IMR-90 (cell line): ENCODE measurements at regions not wholly inside any gene's neighbourhood (a gene's known extent, or its start where the extent isn't known, plus 50 kb on each side); places are given as distances from the start of the nearest gene placed in this dataset.

Experiments used
- ATAC-seq: fragments of 200-7000 bp; cut with Tn5 transposase; 2 replicates; pipeline ENCODE4 v1.9.1; 2020; ENCODE audit warnings: low read depth, mild to moderate bottlenecking, moderate library complexity
- BruUV-seq: library from RNA; stranded (reverse); fragments of 400-500 nt; replicated peaks from 2 replicates; lab custom pipeline; 2021; lab: Mats Ljungman, UMichigan
- CTCF ChIA-PET: fragments of 300-600 bp; formaldehyde crosslinking; extraction: SDS; loops from one replicate; lab custom pipeline; 2021; ENCODE audit warnings: antibody characterized with exemption; lab: Yijun Ruan, JAX
- POLR2A ChIA-PET: fragments of 300-600 bp; sonication (Branson Sonifier 250); formaldehyde crosslinking; loops from one replicate; lab custom pipeline; 2022; ENCODE audit warnings: antibody characterized with exemption; ENCODE audit not compliant: unreplicated experiment; lab: Charles Lee
- DNase-seq: peaks from one replicate; pipeline ENCODE4 v3.0.0; 2013
- H2AFZ ChIP-seq: replicated peaks from 2 replicates; pipeline ENCODE3; 2013; ENCODE audit warnings: low read length, mild to moderate bottlenecking; ENCODE audit not compliant: poor library complexity
- H2AK5ac ChIP-seq: 2 replicates; pipeline ENCODE4 v1.6.1; 2013; ENCODE audit warnings: low read depth, low read length, inconsistent platforms
- H2AK9ac ChIP-seq: replicated peaks from 2 replicates; pipeline ENCODE3; 2013; ENCODE audit warnings: mild to moderate bottlenecking, low read depth, low read length, moderate library complexity; ENCODE audit not compliant: poor library complexity
- H2BK120ac ChIP-seq: 2 replicates; pipeline ENCODE4 v1.6.1; 2013; ENCODE audit warnings: low read depth, low read length, inconsistent platforms
- H2BK15ac ChIP-seq: 3 replicates; pipeline ENCODE4 v1.6.1; 2013; ENCODE audit warnings: low read depth, low read length, inconsistent platforms
- H2BK20ac ChIP-seq: 2 replicates; pipeline ENCODE4 v1.6.1; 2013; ENCODE audit warnings: low read depth, mild to moderate bottlenecking, inconsistent platforms, low read length, moderate library complexity
- H2BK5ac ChIP-seq: 2 replicates; pipeline ENCODE4 v1.6.1; 2013; ENCODE audit warnings: mild to moderate bottlenecking, low read depth, low read length, inconsistent platforms; ENCODE audit not compliant: poor library complexity, severe bottlenecking
- H3K14ac ChIP-seq: replicated peaks from 2 replicates; pipeline ENCODE4 v1.6.1; 2013; ENCODE audit warnings: low read depth, low read length, inconsistent platforms
- H3K18ac ChIP-seq: 2 replicates; pipeline ENCODE4 v1.6.1; 2013; ENCODE audit warnings: low read depth, low read length, control low read depth
- H3K23ac ChIP-seq: 2 replicates; pipeline ENCODE4 v1.6.1; 2013; ENCODE audit warnings: low read depth, low read length, inconsistent platforms
- H3K27ac ChIP-seq: 2 replicates; pipeline ENCODE4 v1.5.1; 2013; ENCODE audit warnings: mild to moderate bottlenecking, control low read depth, low read length; ENCODE audit not compliant: insufficient read depth
- H3K27me3 ChIP-seq: 2 replicates; pipeline ENCODE4 v1.6.1; 2013; ENCODE audit warnings: low read length; ENCODE audit not compliant: control insufficient read depth, insufficient read depth
- H3K36me3 ChIP-seq: 2 replicates; pipeline ENCODE4 v1.6.1; 2013; ENCODE audit warnings: low read length, mixed read lengths; ENCODE audit not compliant: control insufficient read depth, insufficient read depth
- H3K4ac ChIP-seq: 2 replicates; pipeline ENCODE4 v1.6.1; 2013; ENCODE audit warnings: low read depth, low read length, inconsistent platforms
- H3K4me1 ChIP-seq: 2 replicates; pipeline ENCODE4 v1.6.1; 2013; ENCODE audit warnings: low read length, mixed read lengths; ENCODE audit not compliant: control insufficient read depth, insufficient read depth
- H3K4me2 ChIP-seq: 2 replicates; pipeline ENCODE4 v1.6.1; 2013; ENCODE audit warnings: low read depth, mild to moderate bottlenecking, control low read depth, low read length, moderate library complexity
- H3K4me3 ChIP-seq: 2 replicates; pipeline ENCODE4 v1.5.1; 2013; ENCODE audit warnings: low read depth, mild to moderate bottlenecking, control low read depth, low read length, moderate library complexity; ENCODE audit not compliant: insufficient read depth
- H3K56ac ChIP-seq: 2 replicates; pipeline ENCODE4 v1.6.1; 2013; ENCODE audit warnings: low read length, inconsistent platforms; ENCODE audit not compliant: insufficient read depth; ENCODE audit errors: extremely low read depth
- H3K79me1 ChIP-seq, 2 experiments: 2 replicates each; pipeline ENCODE4 v1.6.1; 2013; ENCODE audit warnings: low read length in 2 of 2, inconsistent platforms in 1 of 2, low read depth in 1 of 2
- H3K9ac ChIP-seq: 2 replicates; pipeline ENCODE4 v1.6.1; 2013; ENCODE audit warnings: low read depth, low read length, control low read depth
- H3K9me1 ChIP-seq: 2 replicates; pipeline ENCODE4 v1.6.1; 2013; ENCODE audit warnings: low read length, inconsistent platforms; ENCODE audit not compliant: insufficient read depth
- H3K9me3 ChIP-seq: 2 replicates; pipeline ENCODE4 v1.6.1; 2013; ENCODE audit warnings: low read length; ENCODE audit not compliant: control insufficient read depth, insufficient read depth
- H4K20me1 ChIP-seq: 2 replicates; pipeline ENCODE4 v1.6.1; 2013; ENCODE audit warnings: low read length, inconsistent platforms; ENCODE audit not compliant: insufficient read depth
- H4K5ac ChIP-seq: 2 replicates; pipeline ENCODE4 v1.6.1; 2013; ENCODE audit warnings: mild to moderate bottlenecking, low read depth, low read length, control low read depth
- H4K8ac ChIP-seq, 2 experiments: 2 replicates each; pipeline ENCODE4 v1.6.1; 2013; ENCODE audit warnings: low read depth in 2 of 2, low read length in 2 of 2, control low read depth in 1 of 2, inconsistent platforms in 1 of 2
- H4K91ac ChIP-seq: 2 replicates; pipeline ENCODE4 v1.6.1; 2013; ENCODE audit warnings: low read depth, low read length, inconsistent platforms; ENCODE audit not compliant: insufficient read depth
- BHLHE40 ChIP-seq: fragments of 150-350 bp; IDR thresholded peaks from 2 replicates; pipeline ENCODE4 v1.6.1; 2016; ENCODE audit warnings: mild to moderate bottlenecking, low read depth, low read length
- CEBPB ChIP-seq: IDR thresholded peaks from 2 replicates; pipeline ENCODE4 v1.6.1; 2012; ENCODE audit warnings: low read depth, low read length, improper control_type of control experiment
- CHD1 ChIP-seq: IDR thresholded peaks from 2 replicates; pipeline ENCODE4 v1.6.1; 2012; ENCODE audit warnings: low read depth, low read length, improper control_type of control experiment
- CTCF ChIP-seq: conservative IDR thresholded peaks from 2 replicates; pipeline ENCODE4 v1.5.1; 2012; ENCODE audit warnings: mild to moderate bottlenecking, low read depth, low read length, improper control_type of control experiment
- ELK1 ChIP-seq: fragments of 150-350 bp; IDR thresholded peaks from 2 replicates; pipeline ENCODE4 v1.6.1; 2016; ENCODE audit warnings: low read depth, mild to moderate bottlenecking, low read length, moderate library complexity, borderline replicate concordance
- MAFK ChIP-seq: IDR thresholded peaks from 2 replicates; pipeline ENCODE4 v1.6.1; 2012; ENCODE audit warnings: low read depth, low read length, improper control_type of control experiment
- MAZ ChIP-seq: IDR thresholded peaks from 2 replicates; pipeline ENCODE4 v1.6.1; 2012; ENCODE audit warnings: low read depth, mild to moderate bottlenecking, low read length, improper control_type of control experiment, moderate library complexity, borderline replicate concordance
- MXI1 ChIP-seq: IDR thresholded peaks from 2 replicates; pipeline ENCODE4 v1.6.1; 2012; ENCODE audit warnings: low read depth, mild to moderate bottlenecking, low read length, moderate library complexity, borderline replicate concordance
- NFE2L2 ChIP-seq: fragments of 150-350 bp; IDR thresholded peaks from 2 replicates; pipeline ENCODE4 v1.6.1; 2016; ENCODE audit warnings: low read depth, mild to moderate bottlenecking, low read length
- POLR2A ChIP-seq: IDR thresholded peaks from 2 replicates; pipeline ENCODE4 v1.6.1; 2012; ENCODE audit warnings: mild to moderate bottlenecking, low read depth, low read length
- RAD21 ChIP-seq: IDR thresholded peaks from 2 replicates; pipeline ENCODE4 v1.6.1; 2012; ENCODE audit warnings: low read length, improper control_type of control experiment
- dilution Hi-C: fragments of 300-500 bp; cut with HindIII; formaldehyde crosslinking; loops from one replicate; pipeline ENCODE4 v1.14.3; 2018; ENCODE audit warnings: low sequenced_read_pairs; ENCODE audit not compliant: unreplicated experiment
- in situ Hi-C: fragments of 300-500 bp; cut with MboI; formaldehyde crosslinking; loops from 3 replicates; pipeline ENCODE4 v1.14.3; 2019; ENCODE audit warnings: low sequenced_read_pairs, inconsistent platforms, mixed read lengths
- intact Hi-C: fragments of 100-400 bp; cut with micrococcal nuclease; formaldehyde crosslinking; loops from 2 replicates; pipeline ENCODE4 v1.10.0; 2022

DNA sequence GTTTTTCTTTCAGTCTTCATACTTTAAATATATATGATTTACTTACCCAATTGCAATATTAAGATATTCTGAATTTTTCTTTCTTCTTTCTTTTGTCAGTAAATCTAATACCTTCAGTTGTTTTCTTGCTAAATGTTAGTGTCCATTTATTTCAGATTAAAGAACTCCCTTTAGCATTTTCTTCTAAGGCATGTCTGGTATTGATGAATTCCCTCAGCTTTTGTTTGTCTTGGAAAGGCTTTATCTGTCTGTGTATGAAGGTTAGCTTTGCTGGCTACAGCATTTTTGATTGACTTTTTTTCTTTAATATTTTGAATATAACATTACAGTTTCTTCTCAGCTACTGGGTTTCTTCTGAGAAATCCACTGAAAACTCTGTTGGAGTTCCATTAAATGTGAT lies 64.0 kb upstream of the PLSCR4 start:
- Histone ChIP-seq H3K4ac (no peak overlapping the region), H4K8ac (no peak overlapping the region), H3K9ac (no peak overlapping the region), H2AK9ac (no peak overlapping the region), H3K14ac (no peak overlapping the region), H3K4me1 (peaks cover 4% of the 10 kb centered on the region; the same call in 1 of the 2 replicates), H2BK5ac (no peak overlapping the region), H3K27ac (no peak overlapping the region), H4K5ac (no peak overlapping the region), H3K36me3 (no peaks in the 10 kb centered on the region), H3K79me1 (no peaks in the 10 kb centered on the region), H3K9me3 (no peaks in the 10 kb centered on the region), H4K20me1 (no peaks in the 10 kb centered on the region), H2BK15ac (no peak overlapping the region), H3K27me3 (no peaks in the 10 kb centered on the region), H2BK120ac (no peak overlapping the region), H2AFZ (no peak overlapping the region), H4K91ac (no peak overlapping the region), H3K18ac (no peak overlapping the region), H3K4me2 (no peak overlapping the region), H2AK5ac (no peak overlapping the region), H3K56ac (no peak overlapping the region), H3K4me3 (no peak overlapping the region), H2BK20ac (no peak overlapping the region), H3K23ac (no peak overlapping the region), H3K9me1 (no peaks in the 10 kb centered on the region)
- dilution Hi-C loops = no loop called here
- intact Hi-C loops = no loop called here
- DNase-seq (no peak), ATAC-seq (no peak)
- BruUV-seq = no TSS peak
- POLR2A ChIA-PET = no interaction called here
- TF ChIP-seq MAZ (no peak), NFE2L2 (no peak), RAD21 (no peak), POLR2A (no peak), MXI1 (no peak), ELK1 (no peak), CTCF (no peak), CHD1 (no peak), CEBPB (no peak), BHLHE40 (no peak), MAFK (no peak)
- CTCF ChIA-PET = interaction anchor here (1.1 to 2.1 kb wide), 3 partner anchors 12 to 92 kb away, joined by 3 to 7 read pairs (median 3); no protein-coding TSS in a partner anchor
- in situ Hi-C loops = no loop called here
